ENCODE measurements at regions not wholly inside any gene's neighbourhood (a gene's known extent, or its start where the extent isn't known, plus 50 kb on each side); places are given as distances from the start of the nearest gene placed in this dataset.

- intact Hi-C loops (cut with micrococcal nuclease; ENCODE audit: unreplicated experiment) = no loop called here
- no peak for TF ChIP-seq POLR2AphosphoS5 (IDR thresholded peaks at IDR 0.05; ENCODE audit: low read depth, low read length)
- ChIA-PET POLR2A (no interaction called here), CTCF (no interaction called here)
- H3K4me1 ChIP-seq (ENCODE audit: control insufficient read depth, insufficient read depth, low read length) = no peaks in the 10 kb centered on the region
- DNase-seq (ENCODE audit: low read depth, low spot score) (no peak), ATAC-seq (no peak)
- no TSS peak for BruUV-seq (replicated peaks)
- no peaks in the 10 kb centered on the region for H3K27me3 ChIP-seq (ENCODE audit: control insufficient read depth, insufficient read depth, low read length)
- in situ Hi-C loops (cut with HindIII; ENCODE audit: low pct_unique_long_range_greater_than_20kb, low sequenced_read_pairs) = no loop called here
- no peaks in the 10 kb centered on the region for H3K9me3 ChIP-seq (ENCODE audit: control insufficient read depth, insufficient read depth, low read depth, low read length)
- no peak overlapping the region for H3K27ac ChIP-seq (ENCODE audit: low read length)
- H3K36me3 ChIP-seq (ENCODE audit: control insufficient read depth, insufficient read depth, low read length) = no peaks in the 10 kb centered on the region
- no peak overlapping the region for H3K4me3 ChIP-seq (ENCODE audit: low read depth in 2 of 2, low read length in 2 of 2)
Observed at GRCh38 chr2:186328838-186329237, 157.2 kb upstream of the ZC3H15 start.

- no peaks in the 10 kb centered on the region for H3K4me1 ChIP-seq (ENCODE audit: control insufficient read depth, insufficient read depth, low read length)
- POLR2A ChIA-PET = no interaction called here
- no TSS peak for BruUV-seq (replicated peaks)
- H3K36me3 ChIP-seq (ENCODE audit: control insufficient read depth, insufficient read depth, low read length) = no peaks in the 10 kb centered on the region
- no peak for ATAC-seq
- H3K27me3 ChIP-seq (ENCODE audit: control insufficient read depth, insufficient read depth, low read length) = no peaks in the 10 kb centered on the region
- in situ Hi-C loops (cut with HindIII; ENCODE audit: low pct_unique_long_range_greater_than_20kb, low sequenced_read_pairs) (no loop called here), intact Hi-C loops (cut with micrococcal nuclease; ENCODE audit: unreplicated experiment) (no loop called here)
- CTCF ChIA-PET = no interaction called here
- DNase-seq (ENCODE audit: low read depth, low spot score) = no peak
- H3K27ac ChIP-seq (ENCODE audit: low read length) = no peak overlapping the region
- no peaks in the 10 kb centered on the region for H3K9me3 ChIP-seq (ENCODE audit: control insufficient read depth, insufficient read depth, low read depth, low read length)
- TF ChIP-seq CTCF (IDR thresholded peaks at IDR 0.05) = no peak
- no peak for TF ChIP-seq TCF7L2 (IDR thresholded peaks at IDR 0.05; ENCODE audit: low read depth, low read length)
- TF ChIP-seq REST (IDR thresholded peaks at IDR 0.05; ENCODE audit: insufficient read depth in 1 of 2, low read depth in 2 of 2, low read length in 1 of 2) = no peak
- no peak for TF ChIP-seq SIN3A (IDR thresholded peaks at IDR 0.05; ENCODE audit: borderline replicate concordance, insufficient read depth, low read depth, low read length)
- TF ChIP-seq POLR2AphosphoS5 (IDR thresholded peaks at IDR 0.05; ENCODE audit: low read depth, low read length) = no peak
- H3K4me3 ChIP-seq (ENCODE audit: low read depth in 2 of 2, low read length in 2 of 2) = no peak overlapping the region
Observed at GRCh38 chr2:186330050-186330449, 156.0 kb upstream of the ZC3H15 start.

- DNase-seq (ENCODE audit: low read depth, low spot score) (no peak), ATAC-seq (no peak)
- in situ Hi-C loops (cut with HindIII; ENCODE audit: low pct_unique_long_range_greater_than_20kb, low sequenced_read_pairs) = no loop called here
- H3K27ac ChIP-seq (ENCODE audit: low read length) = no peak overlapping the region
- H3K9me3 ChIP-seq (ENCODE audit: control insufficient read depth, insufficient read depth, low read depth, low read length) = no peaks in the 10 kb centered on the region
- TF ChIP-seq REST (IDR thresholded peaks at IDR 0.05; ENCODE audit: insufficient read depth in 1 of 2, low read depth in 2 of 2, low read length in 1 of 2) (no peak), TCF7L2 (IDR thresholded peaks at IDR 0.05; ENCODE audit: low read depth, low read length) (no peak), SIN3A (IDR thresholded peaks at IDR 0.05; ENCODE audit: borderline replicate concordance, insufficient read depth, low read depth, low read length) (no peak), CTCF (IDR thresholded peaks at IDR 0.05) (no peak), POLR2AphosphoS5 (IDR thresholded peaks at IDR 0.05; ENCODE audit: low read depth, low read length) (no peak)
- intact Hi-C loops (cut with micrococcal nuclease; ENCODE audit: unreplicated experiment) = no loop called here
- ChIA-PET POLR2A (no interaction called here), CTCF (no interaction called here)
- no TSS peak for BruUV-seq (replicated peaks)
- no peaks in the 10 kb centered on the region for H3K36me3 ChIP-seq (ENCODE audit: control insufficient read depth, insufficient read depth, low read length)
- no peaks in the 10 kb centered on the region for H3K27me3 ChIP-seq (ENCODE audit: control insufficient read depth, insufficient read depth, low read length)
- no peaks in the 10 kb centered on the region for H3K4me1 ChIP-seq (ENCODE audit: control insufficient read depth, insufficient read depth, low read length)
- H3K4me3 ChIP-seq (ENCODE audit: low read depth in 2 of 2, low read length in 2 of 2) = no peak overlapping the region
Observed at GRCh38 chr2:186339716-186340115, 146.3 kb upstream of the ZC3H15 start.

All from Panc1 (cell line).